NCI-H226 (cell line): ENCODE measurements at regions not wholly inside any gene's neighbourhood (a gene's known extent, or its start where the extent isn't known, plus 50 kb on each side); places are given as distances from the start of the nearest gene placed in this dataset.

Source experiments
- DNase-seq: peaks from one replicate; pipeline ENCODE4 v3.0.0-alpha.2; 2015

DNA sequence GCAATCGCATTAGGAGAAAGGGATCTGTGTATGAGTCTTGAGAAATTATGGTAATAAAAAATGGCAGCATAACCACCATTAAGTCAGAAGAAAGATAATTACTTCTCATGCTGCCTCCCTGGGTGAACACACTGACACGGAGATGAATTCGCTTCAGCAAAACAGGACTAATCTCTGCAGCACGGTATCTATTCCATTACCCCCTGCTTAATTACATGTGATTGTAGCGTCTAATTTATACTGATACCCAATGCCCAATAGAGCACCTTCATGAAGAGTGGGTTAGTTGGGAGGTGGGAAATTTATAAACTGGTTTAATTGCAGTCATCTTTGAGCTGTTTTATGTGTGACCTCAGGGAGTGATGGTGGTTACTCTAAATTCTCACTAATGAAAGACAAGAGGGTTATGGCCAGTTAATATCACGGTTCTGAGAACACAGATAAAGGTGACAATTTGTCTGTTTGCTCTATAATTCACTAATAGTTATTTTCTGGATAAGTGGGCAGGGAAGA is 476.2 kb upstream of the SULF2 start:
- DNase-seq, result no peak

DNA sequence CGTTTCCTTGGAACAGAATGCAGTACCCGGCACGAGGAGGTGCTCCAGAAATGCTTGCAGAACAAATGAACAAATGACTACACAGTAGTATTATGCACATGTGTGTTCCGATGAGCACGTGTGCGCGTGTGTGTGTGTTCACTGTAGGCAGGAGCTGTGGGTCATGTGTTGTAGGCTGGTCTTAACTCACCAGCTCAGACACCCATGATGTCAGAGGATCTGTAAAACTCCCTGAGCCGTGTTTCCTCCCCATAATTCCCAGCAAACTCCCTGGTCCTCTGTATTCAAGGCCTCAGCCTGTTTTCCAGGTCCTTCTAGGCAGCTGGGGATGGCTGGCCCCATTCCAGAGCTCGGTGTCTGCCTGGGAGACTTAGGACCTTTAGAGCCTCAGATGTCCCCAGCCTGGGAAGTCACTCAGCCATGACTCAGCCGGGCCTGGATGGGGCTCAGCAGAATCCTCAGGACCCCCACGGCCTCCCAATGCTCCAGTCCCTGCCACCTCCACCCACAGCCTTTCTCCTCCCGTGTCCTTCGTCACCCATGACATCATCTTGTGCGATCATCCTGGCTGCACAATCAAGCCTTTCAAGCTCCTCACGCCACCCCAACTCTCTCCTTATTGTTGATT is 475.0 kb upstream of the SULF2 start:
- DNase-seq, result no peak

- no peak for DNase-seq
Measured at GRCh38 chr20:48259456-48259855, 474.2 kb upstream of the SULF2 start.

DNA sequence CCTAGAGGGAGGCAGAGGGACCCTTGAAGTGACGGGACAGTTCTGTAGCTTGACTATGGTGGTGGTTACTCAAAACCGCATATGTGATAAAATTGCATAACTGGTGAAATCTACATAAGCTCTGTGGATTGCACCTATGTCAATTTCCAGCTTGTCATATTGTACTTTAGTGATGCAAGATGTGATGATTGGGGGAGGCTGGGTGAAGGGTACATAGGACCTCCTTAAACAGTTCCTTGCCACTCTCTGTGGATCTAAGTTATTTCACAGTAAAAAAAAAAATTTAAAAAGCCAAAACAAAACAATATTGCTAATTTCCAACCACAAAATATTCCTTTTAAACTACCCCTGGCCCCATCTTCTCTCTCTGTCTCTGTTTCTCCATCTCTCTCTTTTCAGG is 472.6 kb upstream of the SULF2 start:
- no peak for DNase-seq

- DNase-seq, result no peak
Measured at GRCh38 chr20:48247961-48248360, 462.7 kb upstream of the SULF2 start.

- DNase-seq, result no peak
Measured at GRCh38 chr20:48246061-48246790, 460.9 kb upstream of the SULF2 start.

DNA sequence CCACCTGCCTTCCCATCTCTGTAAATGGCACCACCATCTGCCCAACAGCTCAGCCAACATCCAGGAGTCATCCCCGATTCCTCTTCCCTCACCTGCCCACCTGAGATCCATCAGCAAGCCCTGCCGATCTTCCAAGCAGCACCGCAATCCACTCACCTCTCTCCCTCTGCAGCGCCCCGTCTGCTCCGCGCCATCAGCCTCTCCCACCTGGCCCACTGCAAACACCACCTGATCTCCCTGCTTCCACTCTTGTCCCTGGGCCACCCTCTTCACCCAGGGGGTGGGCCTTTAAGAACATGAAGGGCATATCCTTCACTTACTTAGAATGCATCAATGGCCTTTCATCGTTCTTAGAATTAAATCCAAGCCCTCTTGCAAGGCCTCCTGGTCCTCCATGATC is 457.3 kb upstream of the SULF2 start:
- DNase-seq, result no peak

- no peak for DNase-seq
Measured at GRCh38 chr20:48241482-48241881, 456.2 kb upstream of the SULF2 start.

GRCh38 chr20:48238781-48239180 is 453.5 kb upstream of the SULF2 start:
- DNase-seq, result no peak

DNA sequence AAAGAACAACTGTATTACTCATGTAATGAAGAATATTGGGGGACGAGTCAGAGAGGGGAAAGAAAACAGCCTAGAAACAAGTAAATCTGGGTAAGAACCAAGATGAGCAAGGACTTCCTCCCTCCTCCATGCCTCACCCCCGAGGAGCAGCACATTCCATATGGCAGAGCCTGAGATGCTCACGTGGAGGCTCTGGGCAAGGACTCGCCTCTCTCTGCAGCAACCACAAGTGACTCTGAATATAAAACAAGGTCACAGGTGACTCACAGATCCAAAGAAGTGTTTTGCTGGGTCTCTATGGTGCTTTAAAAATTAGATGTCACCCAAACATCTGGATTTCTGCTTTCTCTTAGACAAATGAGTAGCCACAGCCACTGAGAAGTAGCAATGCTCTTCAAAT is 453.0 kb upstream of the SULF2 start:
- no peak for DNase-seq

GRCh38 chr20:48236000-48236970 is 451.0 kb upstream of the SULF2 start:
- DNase-seq, result no peak

DNA sequence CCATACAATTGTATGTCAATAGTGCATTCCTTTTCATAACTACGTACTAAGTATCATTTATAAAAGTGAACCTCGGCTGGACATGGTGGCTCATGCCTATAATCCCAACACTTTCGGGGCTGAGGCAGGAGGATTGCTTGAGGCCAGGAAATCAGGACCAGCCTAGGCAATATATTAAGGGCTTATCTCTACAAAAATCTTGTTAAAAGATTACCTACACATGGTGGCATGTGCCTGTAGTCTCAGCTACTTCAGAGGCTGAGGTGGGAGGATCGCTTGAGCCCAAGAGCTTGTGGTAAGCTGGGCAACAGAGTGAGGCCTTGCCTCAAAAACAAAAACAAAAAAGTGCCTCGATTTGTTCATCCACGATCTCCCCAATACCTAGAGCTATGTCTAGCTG is 449.7 kb upstream of the SULF2 start:
- DNase-seq, result no peak

GRCh38 chr20:48231253-48231930 is 446.1 kb upstream of the SULF2 start:
- DNase-seq, result no peak

GRCh38 chr20:48230216-48230615 is 444.9 kb upstream of the SULF2 start:
- no peak for DNase-seq

DNA sequence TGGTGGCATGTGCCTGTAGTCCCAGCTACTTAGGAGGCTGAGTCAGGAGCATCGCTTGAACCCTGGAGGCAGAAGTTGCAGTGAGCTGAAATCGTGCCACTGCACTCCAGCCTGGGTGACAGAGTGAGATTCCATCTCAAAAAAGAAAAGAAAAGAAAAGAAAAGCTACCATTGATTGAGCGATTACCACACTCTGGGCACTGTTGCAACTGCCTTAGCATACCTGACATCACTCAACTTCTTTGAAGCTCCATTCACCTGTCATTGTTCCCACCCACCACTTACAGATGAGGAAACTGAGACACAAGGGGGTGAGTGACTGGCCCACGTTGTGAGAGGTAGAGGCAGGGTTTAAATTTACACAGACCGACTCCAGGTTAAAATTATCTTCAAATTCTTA is 442.1 kb upstream of the SULF2 start:
- DNase-seq, result no peak

GRCh38 chr20:48226642-48227041 is 441.4 kb upstream of the SULF2 start:
- DNase-seq, result no peak

GRCh38 chr20:48224533-48225050 is 439.3 kb upstream of the SULF2 start:
- DNase-seq, result no peak

GRCh38 chr20:48223715-48224114 is 438.4 kb upstream of the SULF2 start:
- no peak for DNase-seq

GRCh38 chr20:48222595-48223180 is 437.4 kb upstream of the SULF2 start:
- no peak for DNase-seq

- no peak for DNase-seq
Measured at GRCh38 chr20:48220033-48220633, 434.9 kb upstream of the SULF2 start.

DNA sequence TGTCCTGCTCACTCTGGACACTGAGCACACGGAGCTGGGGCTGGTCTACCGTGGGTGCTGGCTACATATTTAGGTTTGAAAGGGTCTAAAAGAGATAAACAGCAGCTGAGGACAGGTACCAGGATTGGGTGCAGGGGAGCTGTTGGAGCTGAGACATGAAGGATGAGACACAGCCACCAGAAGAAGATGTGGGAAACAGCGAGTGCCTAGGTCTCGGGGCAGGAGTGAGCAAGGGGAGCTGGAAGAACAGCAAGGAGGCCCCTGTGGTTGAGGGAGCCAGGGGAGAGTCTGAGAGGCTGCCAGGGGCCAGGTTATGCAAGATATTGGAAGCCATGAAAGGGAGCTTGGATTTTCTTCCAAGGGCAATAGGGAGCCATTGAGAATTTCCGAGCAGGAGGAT is 434.0 kb upstream of the SULF2 start:
- DNase-seq, result no peak

GRCh38 chr20:48217190-48217589 is 431.9 kb upstream of the SULF2 start:
- peak; percentile 14 for DNase-seq
